H1 (cell line): ENCODE measurements at regions not wholly inside any gene's neighbourhood (a gene's known extent, or its start where the extent isn't known, plus 50 kb on each side); places are given as distances from the start of the nearest gene placed in this dataset.

Experiments used
- CTCF ChIA-PET: fragments of 300-600 bp; sonication (Branson Sonifier 250); formaldehyde crosslinking; loops from one replicate; lab custom pipeline; 2021; ENCODE audit not compliant: partially characterized antibody; lab: Charles Lee
- POLR2A ChIA-PET: fragments of 300-600 bp; sonication (Branson Sonifier 250); formaldehyde crosslinking; loops from one replicate; lab custom pipeline; 2021; ENCODE audit warnings: inconsistent platforms; ENCODE audit not compliant: partially characterized antibody; lab: Charles Lee
- DNase-seq, 2 experiments: peaks; one replicate each; pipeline versions ENCODE4 v3.0.0 to v3.0.0-alpha.2; 2010 to 2022; ENCODE audit warnings: low spot score in 2 of 2, low read depth in 1 of 2, mixed read lengths in 1 of 2
- FAIRE-seq: peaks from 2 replicates; lab custom pipeline; 2011; peaks lifted over from hg19 to GRCh38; lab: Jason Lieb, UNC
- H2AFZ ChIP-seq: 2 replicates; pipeline ENCODE4 v1.8.1; 2012; ENCODE audit warnings: low read length, inconsistent platforms
- H2AK5ac ChIP-seq: 2 replicates; pipeline ENCODE4 v1.6.1; 2013; ENCODE audit warnings: low read depth, low read length
- H2BK120ac ChIP-seq: replicated peaks from 2 replicates; pipeline ENCODE3; 2013; ENCODE audit warnings: low read depth, low read length, inconsistent platforms
- H2BK12ac ChIP-seq: 2 replicates; pipeline ENCODE4 v1.6.1; 2013; ENCODE audit warnings: low read depth, low read length
- H2BK15ac ChIP-seq: 2 replicates; pipeline ENCODE4 v1.6.1; 2013; ENCODE audit warnings: low read length
- H2BK20ac ChIP-seq: 2 replicates; pipeline ENCODE4 v1.6.1; 2013; ENCODE audit warnings: low read length
- H2BK5ac ChIP-seq: 2 replicates; pipeline ENCODE4 v1.6.1; 2013; ENCODE audit warnings: low read depth, low read length
- H3K14ac ChIP-seq: 2 replicates; pipeline ENCODE4 v1.6.1; 2013; ENCODE audit warnings: inconsistent platforms; ENCODE audit not compliant: insufficient read length
- H3K18ac ChIP-seq: 2 replicates; pipeline ENCODE4 v1.6.1; 2013; ENCODE audit warnings: low read length; ENCODE audit errors: extremely low read depth
- H3K23ac ChIP-seq: 2 replicates; pipeline ENCODE4 v1.6.1; 2013; ENCODE audit warnings: inconsistent platforms; ENCODE audit not compliant: insufficient read length
- H3K23me2 ChIP-seq: 2 replicates; pipeline ENCODE4 v1.6.1; 2013; ENCODE audit warnings: low read depth, low read length
- H3K27ac ChIP-seq: 2 replicates; pipeline ENCODE4 v1.6.1; 2011; ENCODE audit warnings: low read depth, low read length, inconsistent platforms
- H3K27me3 ChIP-seq, 4 experiments: replicated peaks in 1 of 4; 1 replicate in 1 of 4; 2 replicates in 3 of 4; pipeline versions ENCODE4 v1.6.1 to v1.8.1; 2011 to 2013; ENCODE audit warnings: low read length in 3 of 4, mild to moderate bottlenecking in 3 of 4, inconsistent platforms in 2 of 4, mixed read lengths in 2 of 4, moderate library complexity in 1 of 4; ENCODE audit not compliant: control insufficient read depth in 3 of 4, insufficient read depth in 3 of 4; ENCODE audit errors: extremely low read depth in 1 of 4
- H3K36me3 ChIP-seq, 4 experiments: 2 replicates each; pipeline versions ENCODE4 v1.6.1 to v1.8.1; 2011 to 2013; ENCODE audit warnings: mild to moderate bottlenecking in 4 of 4, low read length in 3 of 4, moderate library complexity in 2 of 4, control low read depth in 1 of 4, inconsistent platforms in 1 of 4; ENCODE audit not compliant: insufficient read depth in 4 of 4, control insufficient read depth in 2 of 4
- H3K4ac ChIP-seq: replicated peaks from 2 replicates; pipeline ENCODE3; 2013; ENCODE audit warnings: low read length, low read depth, mixed read lengths, inconsistent platforms; ENCODE audit not compliant: insufficient read length
- H3K4me1 ChIP-seq, 4 experiments: replicated peaks in 1 of 4; 1 replicate in 1 of 4; 2 replicates in 3 of 4; pipeline versions ENCODE4 v1.6.1 to v1.8.1; 2011 to 2013; ENCODE audit warnings: low read length in 3 of 4, inconsistent platforms in 2 of 4, mixed read lengths in 1 of 4; ENCODE audit not compliant: insufficient read depth in 4 of 4, control insufficient read depth in 3 of 4
- H3K4me2 ChIP-seq, 2 experiments: 2 replicates each; pipeline versions ENCODE4 v1.6.1 to v1.8.1; 2011 to 2013; ENCODE audit warnings: low read depth in 2 of 2, low read length in 2 of 2, control low read depth in 1 of 2, inconsistent platforms in 1 of 2, mild to moderate bottlenecking in 1 of 2; ENCODE audit not compliant: insufficient read depth in 1 of 2
- H3K4me3 ChIP-seq, 4 experiments: fragments of 200-600, 300-600 bp in 1 of 4; sonication (generic), shearing (Covaris generic), sonication (Bioruptor Twin) in 1 of 4; 2 replicates each; pipeline versions ENCODE4 v1.5.1 to v1.8.1; 2011 to 2016; ENCODE audit warnings: low read length in 4 of 4, low read depth in 3 of 4, control low read depth in 2 of 4, inconsistent platforms in 2 of 4, mild to moderate bottlenecking in 2 of 4, mixed read lengths in 1 of 4, moderate library complexity in 1 of 4; ENCODE audit not compliant: insufficient read depth in 2 of 4; ENCODE audit errors: extremely low read depth in 1 of 4
- H3K56ac ChIP-seq: replicated peaks from 2 replicates; pipeline ENCODE3; 2013; ENCODE audit warnings: low read depth, mild to moderate bottlenecking, mixed read lengths, low read length, inconsistent platforms; ENCODE audit not compliant: insufficient read length
- H3K79me1 ChIP-seq: 2 replicates; pipeline ENCODE4 v1.6.1; 2013; ENCODE audit warnings: low read depth, low read length, control low read depth
- H3K79me2 ChIP-seq, 2 experiments: 2 replicates each; pipeline versions ENCODE4 v1.6.1 to v1.8.1; 2012 to 2013; ENCODE audit warnings: low read length in 2 of 2, mild to moderate bottlenecking in 2 of 2, inconsistent platforms in 1 of 2; ENCODE audit not compliant: insufficient read depth in 2 of 2, control insufficient read depth in 1 of 2
- H3K9ac ChIP-seq, 4 experiments: replicated peaks in 1 of 4; 1 replicate in 1 of 4; 2 replicates in 3 of 4; pipeline versions ENCODE4 v1.6.1 to v1.8.1; 2011 to 2013; ENCODE audit warnings: low read depth in 3 of 4, low read length in 3 of 4, control low read depth in 2 of 4, mild to moderate bottlenecking in 2 of 4, moderate library complexity in 2 of 4, inconsistent platforms in 1 of 4; ENCODE audit errors: extremely low read depth in 1 of 4
- H3K9me3 ChIP-seq, 2 experiments: 2 replicates each; pipeline versions ENCODE4 v1.6.1 to v1.8.1; 2012 to 2013; ENCODE audit warnings: mild to moderate bottlenecking in 2 of 2, moderate library complexity in 2 of 2, control low read depth in 1 of 2, inconsistent platforms in 1 of 2, low read depth in 1 of 2, low read length in 1 of 2, mixed read lengths in 1 of 2; ENCODE audit not compliant: insufficient read depth in 2 of 2
- H4K20me1 ChIP-seq, 2 experiments: replicated peaks in 1 of 2; 2 replicates each; pipeline versions ENCODE3 to v1.8.1; 2011 to 2013; ENCODE audit warnings: inconsistent platforms in 2 of 2, low read length in 2 of 2, mild to moderate bottlenecking in 1 of 2; ENCODE audit not compliant: insufficient read depth in 2 of 2, control insufficient read depth in 1 of 2
- H4K5ac ChIP-seq: 2 replicates; pipeline ENCODE4 v1.6.1; 2013; ENCODE audit warnings: low read length, low read depth, mixed read lengths, inconsistent platforms; ENCODE audit not compliant: insufficient read length
- H4K8ac ChIP-seq: 2 replicates; pipeline ENCODE4 v1.8.0; 2013; ENCODE audit warnings: mild to moderate bottlenecking, moderate library complexity, low read length, inconsistent platforms; ENCODE audit not compliant: insufficient read depth; ENCODE audit errors: extremely low read depth
- H4K91ac ChIP-seq: replicated peaks from 2 replicates; pipeline ENCODE3; 2013; ENCODE audit warnings: low read length, mixed read lengths, inconsistent platforms; ENCODE audit not compliant: insufficient read length
- CTCF ChIP-seq, 3 experiments: IDR thresholded peaks; 1 replicate in 2 of 3; 2 replicates in 1 of 3; pipeline versions ENCODE4 v1.5.1 to v1.6.1; 2011; ENCODE audit warnings: low read length in 3 of 3, mild to moderate bottlenecking in 3 of 3, inconsistent platforms in 2 of 3, low read depth in 1 of 3, moderate library complexity in 1 of 3; ENCODE audit not compliant: insufficient read depth in 1 of 3; ENCODE audit errors: control extremely low read depth in 1 of 3
- JUN ChIP-seq: IDR thresholded peaks from 2 replicates; pipeline ENCODE4 v1.6.1; 2011; ENCODE audit warnings: low read depth, mild to moderate bottlenecking, improper control_type of control experiment, low read length
- WGBS, 2 experiments: shearing (Covaris generic) in 1 of 2; methylation state at CpG; one replicate each; pipeline versions ENCODE4 v1.1.6 to v1.1.7; 2013 to 2015; ENCODE audit warnings: low lambda C conversion rate in 2 of 2, mixed read lengths in 2 of 2, inconsistent platforms in 1 of 2, low coverage in 1 of 2, missing lambda C conversion rate in 1 of 2; ENCODE audit not compliant: insufficient replicate concordance in 2 of 2, insufficient coverage in 1 of 2, insufficient read length in 1 of 2; ENCODE audit errors: extremely low coverage in 1 of 2, missing lambda C conversion rate in 1 of 2; 5-methylcytosine and 5-hydroxymethylcytosine counted together

DNA sequence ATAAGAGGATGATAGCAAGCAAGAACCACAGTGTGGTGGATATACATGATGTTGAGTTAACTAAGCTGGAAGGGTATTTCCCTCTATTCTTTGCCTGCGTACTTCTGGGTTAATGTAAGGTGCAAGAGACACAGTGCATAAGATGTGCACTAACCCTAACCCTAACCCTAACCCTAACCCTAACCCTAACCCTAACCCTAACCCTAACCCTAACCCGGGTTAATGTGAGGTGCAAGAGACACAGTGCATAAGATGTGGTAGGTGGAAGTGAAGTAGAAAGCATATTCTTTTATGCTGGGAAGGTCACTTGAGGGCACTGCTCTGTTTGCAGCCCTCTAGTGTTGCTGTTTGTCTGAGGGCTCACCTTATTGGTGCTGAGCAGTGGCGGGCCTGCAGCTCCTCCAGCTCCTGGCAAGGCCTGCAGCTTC lies 181.5 kb upstream of the ITGA4 start:
- CTCF ChIA-PET: interaction anchor here (0.6 to 0.9 kb wide), 4 partner anchors 17 to 97 kb away, joined by 3 to 4 read pairs (median 4); no protein-coding TSS in a partner anchor
- Histone ChIP-seq H4K5ac (no peak overlapping the region), H2BK120ac (no peak overlapping the region), H3K27me3 (no peaks in the 10 kb centered on the region), H3K4me1 (no peaks in the 10 kb centered on the region; a peak in 2 of 7 replicates), H3K27ac (no peak overlapping the region), H3K23me2 (no peaks in the 10 kb centered on the region), H3K79me2 (no peaks in the 10 kb centered on the region), H3K9ac (no peak overlapping the region), H2BK5ac (no peak overlapping the region), H2BK20ac (no peak overlapping the region), H3K9me3 (no peaks in the 10 kb centered on the region), H3K79me1 (no peaks in the 10 kb centered on the region), H2BK12ac (no peak overlapping the region), H3K23ac (no peak overlapping the region), H3K18ac (no peak overlapping the region), H3K56ac (no peak overlapping the region), H3K4me3 (no peak overlapping the region), H2AK5ac (no peak overlapping the region), H4K8ac (no peak overlapping the region), H3K14ac (no peak overlapping the region), H4K20me1 (no peaks in the 10 kb centered on the region), H4K91ac (no peak overlapping the region), H2BK15ac (no peak overlapping the region), H3K4ac (no peak overlapping the region), H2AFZ (no peak overlapping the region), H3K36me3 (no peaks in the 10 kb centered on the region), H3K4me2 (no peak overlapping the region)
- TF ChIP-seq JUN: no peak
- peak in 2 of 3 experiments; percentile 4 to 16; a peak in 2 of 4 replicates for TF ChIP-seq CTCF (IDR thresholded peaks at IDR 0.05; ENCODE audit: control extremely low read depth in 1 of 3, insufficient read depth in 1 of 3, low read depth in 1 of 3, low read length in 3 of 3)
- no peak for DNase-seq
- 86% methylated on average over 3 of the region's 3 CpGs; no CpG with 5 or more reads in 1 of the 2 experiments for WGBS, 2 experiments
- POLR2A ChIA-PET: no interaction called here
- FAIRE-seq: no peak
